Type B pancreatic cell (in vitro differentiated cells): ENCODE measurements at regions not wholly inside any gene's neighbourhood (a gene's known extent, or its start where the extent isn't known, plus 50 kb on each side); places are given as distances from the start of the nearest gene placed in this dataset.
A peak's percentile ranks its signal among the peaks of the same experiment; 100 is the strongest.

ENCODE experiments used
- DNase-seq: peaks from one replicate; pipeline ENCODE4 v3.0.0; 2021; ENCODE audit warnings: mixed read lengths; ENCODE audit not compliant: unreplicated experiment; ENCODE audit errors: extremely low spot score
- H3K27ac Mint-ChIP-seq: 2 replicates; pipeline ENCODE4 v1.8.0; 2021; ENCODE audit warnings: mild to moderate bottlenecking, mixed read lengths
- H3K27me3 Mint-ChIP-seq: 2 replicates; pipeline ENCODE4 v1.8.0; 2021; ENCODE audit warnings: mixed read lengths
- H3K36me3 Mint-ChIP-seq: 2 replicates; pipeline ENCODE4 v1.8.0; 2021; ENCODE audit warnings: mixed read lengths
- H3K4me1 Mint-ChIP-seq: one replicate; pipeline ENCODE4 v1.8.0; 2021; ENCODE audit warnings: mixed read lengths; ENCODE audit not compliant: unreplicated experiment
- H3K4me3 Mint-ChIP-seq: 2 replicates; pipeline ENCODE4 v1.8.0; 2021; ENCODE audit warnings: mild to moderate bottlenecking, mixed read lengths
- H3K9me3 Mint-ChIP-seq: 2 replicates; pipeline ENCODE4 v1.8.0; 2021; ENCODE audit warnings: mixed read lengths
- CTCF ChIP-seq: fragments of 200-600 bp; sonication (generic); conservative IDR thresholded peaks from 2 replicates; pipeline ENCODE4 v1.5.0; 2021; ENCODE audit warnings: antibody characterized with exemption, mild to moderate bottlenecking

- TF ChIP-seq CTCF, result no peak
- Mint-ChIP-seq H3K27me3 (no peaks in the 10 kb centered on the region), H3K4me1 (no peaks in the 10 kb centered on the region), H3K36me3 (no peaks in the 10 kb centered on the region), H3K9me3 (no peaks in the 10 kb centered on the region), H3K27ac (peak overlapping the region; percentile 65), H3K4me3 (no peak overlapping the region)
- DNase-seq, result no peak
Observed at GRCh38 chr10:8712656-8713055, 658.2 kb downstream of the GATA3 start.

GRCh38 chr10:8719971-8720370, 665.5 kb downstream of the GATA3 start:
- Mint-ChIP-seq H3K27me3 (no peaks in the 10 kb centered on the region), H3K27ac (no peak overlapping the region)
- no peak for TF ChIP-seq CTCF

GRCh38 chr10:8721650-8722049, 667.2 kb downstream of the GATA3 start:
- no peaks in the 10 kb centered on the region for H3K4me1 Mint-ChIP-seq
- no peak overlapping the region for H3K4me3 Mint-ChIP-seq
- no peak for DNase-seq
- H3K27me3 Mint-ChIP-seq, result no peaks in the 10 kb centered on the region
- TF ChIP-seq CTCF, result no peak
- H3K36me3 Mint-ChIP-seq, result no peaks in the 10 kb centered on the region
- H3K27ac Mint-ChIP-seq, result no peak overlapping the region
- peaks cover 20% of the 10 kb centered on the region for H3K9me3 Mint-ChIP-seq

More at GRCh38 chr10:8719971-8720370, 665.5 kb downstream of the GATA3 start:
- Mint-ChIP-seq H3K4me1 (no peaks in the 10 kb centered on the region), H3K4me3 (no peak overlapping the region), H3K9me3 (peaks cover 20% of the 10 kb centered on the region), H3K36me3 (no peaks in the 10 kb centered on the region)
- no peak for DNase-seq

- no peak for TF ChIP-seq CTCF
- no peak for DNase-seq
- Mint-ChIP-seq H3K27ac (no peak overlapping the region), H3K4me1 (no peaks in the 10 kb centered on the region), H3K36me3 (no peaks in the 10 kb centered on the region), H3K4me3 (no peak overlapping the region), H3K27me3 (no peaks in the 10 kb centered on the region), H3K9me3 (peaks cover 20% of the 10 kb centered on the region)
Observed at GRCh38 chr10:8722835-8723234, 668.3 kb downstream of the GATA3 start.

- H3K4me1 Mint-ChIP-seq, result no peaks in the 10 kb centered on the region
- no peak overlapping the region for H3K4me3 Mint-ChIP-seq
- no peak for TF ChIP-seq CTCF
- no peaks in the 10 kb centered on the region for H3K36me3 Mint-ChIP-seq
- H3K27ac Mint-ChIP-seq, result no peak overlapping the region
- no peaks in the 10 kb centered on the region for H3K27me3 Mint-ChIP-seq
- no peak for DNase-seq
- peaks cover 10% of the 10 kb centered on the region for H3K9me3 Mint-ChIP-seq
Observed at GRCh38 chr10:8725343-8725742, 670.9 kb downstream of the GATA3 start.

GRCh38 chr10:8726084-8726778, 671.7 kb downstream of the GATA3 start:
- no peak for TF ChIP-seq CTCF
- no peak overlapping the region for H3K4me3 Mint-ChIP-seq
- H3K27ac Mint-ChIP-seq, result no peak overlapping the region
- H3K27me3 Mint-ChIP-seq, result no peaks in the 10 kb centered on the region
- peaks cover 10% of the 10 kb centered on the region for H3K9me3 Mint-ChIP-seq
- DNase-seq, result no peak
- H3K4me1 Mint-ChIP-seq, result no peaks in the 10 kb centered on the region
- H3K36me3 Mint-ChIP-seq, result no peaks in the 10 kb centered on the region
